SK-N-MC (cell line): ENCODE measurements at regions not wholly inside any gene's neighbourhood (a gene's known extent, or its start where the extent isn't known, plus 50 kb on each side); places are given as distances from the start of the nearest gene placed in this dataset.

Experiments used
- EZH2 ChIP-seq: fragments of 200-600 bp; sonication (generic); IDR thresholded peaks from one replicate; pipeline ENCODE4 v1.6.1; 2017; ENCODE audit warnings: antibody characterized with exemption
- POLR2AphosphoS5 ChIP-seq: IDR thresholded peaks from 2 replicates; pipeline ENCODE4 v1.6.1; 2012; ENCODE audit warnings: mild to moderate bottlenecking, low read depth, low read length, borderline replicate concordance

- TF ChIP-seq EZH2 (no peak), POLR2AphosphoS5 (no peak)
Measured at GRCh38 chr2:128631698-128632500, 313.2 kb upstream of the HS6ST1 start.
